K562 (cell line): ENCODE measurements at regions not wholly inside any gene's neighbourhood (a gene's known extent, or its start where the extent isn't known, plus 50 kb on each side); places are given as distances from the start of the nearest gene placed in this dataset.

ENCODE experiments used
- CTCF ChIP-seq, 3 experiments: IDR thresholded peaks in 2 of 3; conservative IDR thresholded peaks in 1 of 3; 2 replicates each; pipeline ENCODE4 v1.5.1; 2011 to 2012; ENCODE audit warnings: low read length in 3 of 3, mild to moderate bottlenecking in 3 of 3, control low read depth in 2 of 3, improper control_type of control experiment in 1 of 3, inconsistent platforms in 1 of 3, low read depth in 1 of 3, mixed read lengths in 1 of 3, moderate library complexity in 1 of 3; ENCODE audit not compliant: insufficient read depth in 2 of 3
- KDM1A ChIP-seq, 2 experiments: fragments of 450-650 bp; IDR thresholded peaks; 2 replicates each; pipeline ENCODE4 v1.6.1; 2016; ENCODE audit warnings: mild to moderate bottlenecking in 2 of 2
- MAFK ChIP-seq: IDR thresholded peaks from 2 replicates; pipeline ENCODE4 v1.6.1; 2011; ENCODE audit warnings: low read length, improper control_type of control experiment
- REST ChIP-seq, 2 experiments: fragments of 450-650 bp; formaldehyde crosslinking in 1 of 2; IDR thresholded peaks; 2 replicates each; pipeline versions ENCODE4 v1.4.0 to v1.6.1; 2014 to 2020; ENCODE audit warnings: mild to moderate bottlenecking in 2 of 2, borderline replicate concordance in 1 of 2, low read depth in 1 of 2
- ZNF124 ChIP-seq: sonication (generic); formaldehyde crosslinking; IDR thresholded peaks from 2 replicates; pipeline ENCODE4 v1.8.1; 2022; ENCODE audit warnings: missing genetic modification reagents

DNA sequence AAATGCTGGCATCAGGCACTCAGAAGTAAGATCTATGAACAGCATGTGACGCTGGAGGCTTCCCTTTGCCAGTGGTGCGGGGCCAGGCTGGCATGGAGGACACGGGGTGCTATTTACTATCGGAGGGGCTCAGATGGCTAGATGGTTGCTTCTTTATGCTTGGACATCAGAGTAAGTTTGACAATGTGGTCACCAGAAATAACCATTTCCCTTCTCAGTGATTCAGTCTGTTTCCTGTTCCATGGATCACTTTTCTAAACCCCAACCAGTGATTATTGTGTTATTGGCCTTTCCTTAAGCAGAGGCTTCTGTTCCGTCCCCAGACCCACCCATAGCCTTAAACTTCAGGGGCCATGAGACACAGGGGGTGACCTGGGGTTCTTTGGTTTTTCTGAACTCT is 55.4 kb upstream of the DHX15 start:
- TF ChIP-seq KDM1A (IDR thresholded peaks at IDR 0.05): no peak
- TF ChIP-seq ZNF124 (CRISPR knock-in tag): no peak
- no peak for TF ChIP-seq MAFK
- TF ChIP-seq REST (IDR thresholded peaks at IDR 0.05; ENCODE audit: borderline replicate concordance): no peak
- TF ChIP-seq REST (CRISPR knock-in tag; IDR thresholded peaks at IDR 0.05; ENCODE audit: low read depth): no peak
- no peak for TF ChIP-seq CTCF (IDR thresholded peaks at IDR 0.05 in 2 of 3, conservative IDR thresholded peaks at IDR 0.05 in 1 of 3; ENCODE audit: insufficient read depth in 2 of 3, low read depth in 1 of 3, low read length in 3 of 3)
